ENCODE measurements at regions not wholly inside any gene's neighbourhood (a gene's known extent, or its start where the extent isn't known, plus 50 kb on each side); places are given as distances from the start of the nearest gene placed in this dataset.
"Not testable (repeated sequence)": the region's sequence is repeated elsewhere in the genome, so short reads cannot be mapped to it uniquely, and the experiment has no call there.

GRCh38 chr16:80123189-80123588 is 417.6 kb upstream of the DYNLRB2 start:
- no peak for DNase-seq (ENCODE audit: low spot score)

GRCh38 chr16:80122115-80122514 is 418.7 kb upstream of the DYNLRB2 start:
- peak; percentile 14 for DNase-seq (ENCODE audit: low spot score)

GRCh38 chr16:80121522-80121909 is 419.3 kb upstream of the DYNLRB2 start:
- no peak for DNase-seq (ENCODE audit: low spot score)

GRCh38 chr16:80120899-80121521 is 419.8 kb upstream of the DYNLRB2 start:
- DNase-seq (ENCODE audit: low spot score): no peak

GRCh38 chr16:80117556-80118130 is 423.1 kb upstream of the DYNLRB2 start:
- DNase-seq (ENCODE audit: low spot score): no peak

- DNase-seq (ENCODE audit: low spot score): no peak
Observed at GRCh38 chr16:80116711-80117110, 424.1 kb upstream of the DYNLRB2 start.

GRCh38 chr16:80114699-80115098 is 426.1 kb upstream of the DYNLRB2 start:
- DNase-seq (ENCODE audit: low spot score): no peak

- no peak for DNase-seq (ENCODE audit: low spot score)
Observed at GRCh38 chr16:80113873-80114574, 426.8 kb upstream of the DYNLRB2 start.

- no peak for DNase-seq (ENCODE audit: low spot score)
Observed at GRCh38 chr16:80109581-80109980, 431.2 kb upstream of the DYNLRB2 start.

- DNase-seq (ENCODE audit: low spot score): no peak
Observed at GRCh38 chr16:80107900-80108299, 432.9 kb upstream of the DYNLRB2 start.

GRCh38 chr16:80105751-80106150 is 435.0 kb upstream of the DYNLRB2 start:
- DNase-seq (ENCODE audit: low spot score): no peak

- no peak for DNase-seq (ENCODE audit: low spot score)
Observed at GRCh38 chr16:80105160-80105559, 435.6 kb upstream of the DYNLRB2 start.

- DNase-seq (ENCODE audit: low spot score): no peak
Observed at GRCh38 chr16:80104401-80104800, 436.4 kb upstream of the DYNLRB2 start.

- no peak for DNase-seq (ENCODE audit: low spot score)
Observed at GRCh38 chr16:80103463-80103862, 437.3 kb upstream of the DYNLRB2 start.

GRCh38 chr16:80100846-80101451 is 439.8 kb upstream of the DYNLRB2 start:
- DNase-seq (ENCODE audit: low spot score): no peak

- DNase-seq (ENCODE audit: low spot score): no peak
Observed at GRCh38 chr16:80100186-80100585, 440.6 kb upstream of the DYNLRB2 start.

GRCh38 chr16:80097098-80097497 is 443.7 kb upstream of the DYNLRB2 start:
- no peak for DNase-seq (ENCODE audit: low spot score)

GRCh38 chr16:80092681-80093080 is 448.1 kb upstream of the DYNLRB2 start:
- no peak for DNase-seq (ENCODE audit: low spot score)

- DNase-seq (ENCODE audit: low spot score): not testable (repeated sequence)
Observed at GRCh38 chr16:80091453-80091852, 449.3 kb upstream of the DYNLRB2 start.

GRCh38 chr16:80085606-80086005 is 455.2 kb upstream of the DYNLRB2 start:
- DNase-seq (ENCODE audit: low spot score): no peak

GRCh38 chr16:80084614-80085013 is 456.2 kb upstream of the DYNLRB2 start:
- DNase-seq (ENCODE audit: low spot score): peak; percentile 58

- no peak for DNase-seq (ENCODE audit: low spot score)
Observed at GRCh38 chr16:80084163-80084562, 456.6 kb upstream of the DYNLRB2 start.

GRCh38 chr16:80082906-80083305 is 457.9 kb upstream of the DYNLRB2 start:
- DNase-seq (ENCODE audit: low spot score): no peak
